ENCODE measurements at regions not wholly inside any gene's neighbourhood (a gene's known extent, or its start where the extent isn't known, plus 50 kb on each side); places are given as distances from the start of the nearest gene placed in this dataset.

DNA sequence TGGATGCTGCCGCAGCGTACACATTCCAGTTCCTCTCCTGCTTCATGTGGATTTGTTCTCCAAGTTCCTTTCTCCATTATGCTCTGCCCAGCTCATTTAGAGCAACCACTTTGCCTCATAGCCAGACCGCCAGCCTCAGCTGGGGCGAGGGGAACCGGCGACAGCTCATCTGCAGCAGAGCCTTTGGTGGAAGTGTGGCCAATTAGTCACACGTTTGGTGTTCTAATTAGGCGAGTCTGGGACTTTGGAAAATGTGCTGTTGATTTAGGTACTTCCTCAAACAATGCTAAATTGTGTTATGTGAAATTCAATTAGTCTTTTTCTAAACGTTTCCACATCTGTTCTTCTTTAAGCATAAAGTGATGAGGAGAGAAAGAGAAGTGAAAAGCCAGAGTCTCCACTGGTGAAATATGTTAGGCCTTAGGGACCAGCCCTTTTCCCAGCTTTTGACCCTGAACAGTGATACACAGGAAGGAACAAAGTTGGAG is 217.9 kb downstream of the TBX18 start:
- TF ChIP-seq, protein P1, sequence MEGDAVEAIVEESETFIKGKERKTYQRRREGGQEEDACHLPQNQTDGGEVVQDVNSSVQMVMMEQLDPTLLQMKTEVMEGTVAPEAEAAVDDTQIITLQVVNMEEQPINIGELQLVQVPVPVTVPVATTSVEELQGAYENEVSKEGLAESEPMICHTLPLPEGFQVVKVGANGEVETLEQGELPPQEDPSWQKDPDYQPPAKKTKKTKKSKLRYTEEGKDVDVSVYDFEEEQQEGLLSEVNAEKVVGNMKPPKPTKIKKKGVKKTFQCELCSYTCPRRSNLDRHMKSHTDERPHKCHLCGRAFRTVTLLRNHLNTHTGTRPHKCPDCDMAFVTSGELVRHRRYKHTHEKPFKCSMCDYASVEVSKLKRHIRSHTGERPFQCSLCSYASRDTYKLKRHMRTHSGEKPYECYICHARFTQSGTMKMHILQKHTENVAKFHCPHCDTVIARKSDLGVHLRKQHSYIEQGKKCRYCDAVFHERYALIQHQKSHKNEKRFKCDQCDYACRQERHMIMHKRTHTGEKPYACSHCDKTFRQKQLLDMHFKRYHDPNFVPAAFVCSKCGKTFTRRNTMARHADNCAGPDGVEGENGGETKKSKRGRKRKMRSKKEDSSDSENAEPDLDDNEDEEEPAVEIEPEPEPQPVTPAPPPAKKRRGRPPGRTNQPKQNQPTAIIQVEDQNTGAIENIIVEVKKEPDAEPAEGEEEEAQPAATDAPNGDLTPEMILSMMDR (IDR thresholded peaks at IDR 0.05), result no peak
- H3K27me3 Mint-ChIP-seq (ENCODE audit: unreplicated experiment), result no peaks in the 10 kb centered on the region
- no peaks in the 10 kb centered on the region for H3K4me1 Mint-ChIP-seq (ENCODE audit: unreplicated experiment)
- H3K9me3 Mint-ChIP-seq (ENCODE audit: unreplicated experiment), result peaks cover 27% of the 10 kb centered on the region
- no peak for DNase-seq (ENCODE audit: extremely low spot score, unreplicated experiment)
- no peak overlapping the region for H3K27ac Mint-ChIP-seq (ENCODE audit: unreplicated experiment)
- H3K4me3 Mint-ChIP-seq (ENCODE audit: unreplicated experiment), result no peak overlapping the region
- H3K36me3 Mint-ChIP-seq (ENCODE audit: unreplicated experiment), result peaks cover 3% of the 10 kb centered on the region

GRCh38 chr6:84539122-84539856 is 225.1 kb downstream of the TBX18 start:
- Mint-ChIP-seq H3K27me3 (ENCODE audit: unreplicated experiment) (peaks cover 6% of the 10 kb centered on the region), H3K4me3 (ENCODE audit: unreplicated experiment) (no peak overlapping the region), H3K27ac (ENCODE audit: unreplicated experiment) (no peak overlapping the region), H3K36me3 (ENCODE audit: unreplicated experiment) (peaks cover 3% of the 10 kb centered on the region), H3K4me1 (ENCODE audit: unreplicated experiment) (no peaks in the 10 kb centered on the region), H3K9me3 (ENCODE audit: unreplicated experiment) (peaks cover 24% of the 10 kb centered on the region)
- DNase-seq (ENCODE audit: extremely low spot score, unreplicated experiment), result no peak
- TF ChIP-seq, protein P1 (IDR thresholded peaks at IDR 0.05), result no peak

GRCh38 chr6:84536885-84537638 is 227.3 kb downstream of the TBX18 start:
- peaks cover 7% of the 10 kb centered on the region for H3K9me3 Mint-ChIP-seq (ENCODE audit: unreplicated experiment)
- no peaks in the 10 kb centered on the region for H3K4me1 Mint-ChIP-seq (ENCODE audit: unreplicated experiment)
- no peak overlapping the region for H3K4me3 Mint-ChIP-seq (ENCODE audit: unreplicated experiment)
- no peak for DNase-seq (ENCODE audit: extremely low spot score, unreplicated experiment)
- H3K27me3 Mint-ChIP-seq (ENCODE audit: unreplicated experiment), result peaks cover 6% of the 10 kb centered on the region
- no peaks in the 10 kb centered on the region for H3K36me3 Mint-ChIP-seq (ENCODE audit: unreplicated experiment)
- no peak overlapping the region for H3K27ac Mint-ChIP-seq (ENCODE audit: unreplicated experiment)
- TF ChIP-seq, protein P1 (IDR thresholded peaks at IDR 0.05), result no peak

GRCh38 chr6:84528201-84528600 is 236.2 kb downstream of the TBX18 start:
- TF ChIP-seq, protein P1 (IDR thresholded peaks at IDR 0.05), result no peak
- DNase-seq (ENCODE audit: extremely low spot score, unreplicated experiment), result no peak
- Mint-ChIP-seq H3K27ac (ENCODE audit: unreplicated experiment) (no peak overlapping the region), H3K36me3 (ENCODE audit: unreplicated experiment) (peaks cover 2% of the 10 kb centered on the region), H3K4me3 (ENCODE audit: unreplicated experiment) (no peak overlapping the region), H3K9me3 (ENCODE audit: unreplicated experiment) (peaks cover 16% of the 10 kb centered on the region), H3K4me1 (ENCODE audit: unreplicated experiment) (no peaks in the 10 kb centered on the region), H3K27me3 (ENCODE audit: unreplicated experiment) (peaks cover 6% of the 10 kb centered on the region)

DNA sequence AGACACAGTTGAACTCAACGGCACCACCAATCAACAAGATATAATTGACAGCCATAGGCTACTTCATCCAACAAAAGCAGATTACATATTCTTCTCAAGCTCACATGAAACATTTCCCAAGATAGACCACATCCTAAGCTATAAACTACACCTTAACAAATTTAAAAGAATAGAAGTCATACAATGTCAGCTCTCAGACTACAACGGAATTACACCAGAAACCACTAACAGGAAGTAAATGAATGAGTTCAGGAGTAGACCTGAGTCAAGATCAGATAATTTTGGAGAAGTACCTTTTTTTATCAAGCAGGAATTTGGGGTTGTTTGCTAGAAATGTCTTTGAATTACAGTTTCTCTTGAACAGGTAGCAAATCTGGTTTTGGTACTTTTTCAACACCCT is 237.8 kb downstream of the TBX18 start:
- H3K27ac Mint-ChIP-seq (ENCODE audit: unreplicated experiment), result no peak overlapping the region
- no peak overlapping the region for H3K4me3 Mint-ChIP-seq (ENCODE audit: unreplicated experiment)
- peaks cover 6% of the 10 kb centered on the region for H3K9me3 Mint-ChIP-seq (ENCODE audit: unreplicated experiment)
- TF ChIP-seq, protein P1 (IDR thresholded peaks at IDR 0.05), result no peak
- DNase-seq (ENCODE audit: extremely low spot score, unreplicated experiment), result no peak
- peaks cover 6% of the 10 kb centered on the region for H3K27me3 Mint-ChIP-seq (ENCODE audit: unreplicated experiment)
- peaks cover under 1% of the 10 kb centered on the region for H3K36me3 Mint-ChIP-seq (ENCODE audit: unreplicated experiment)
- H3K4me1 Mint-ChIP-seq (ENCODE audit: unreplicated experiment), result peaks cover 7% of the 10 kb centered on the region

Data from osteocyte (in vitro differentiated cells).